ENCODE measurements at regions not wholly inside any gene's neighbourhood (a gene's known extent, or its start where the extent isn't known, plus 50 kb on each side); places are given as distances from the start of the nearest gene placed in this dataset.

- TF ChIP-seq, protein P1, sequence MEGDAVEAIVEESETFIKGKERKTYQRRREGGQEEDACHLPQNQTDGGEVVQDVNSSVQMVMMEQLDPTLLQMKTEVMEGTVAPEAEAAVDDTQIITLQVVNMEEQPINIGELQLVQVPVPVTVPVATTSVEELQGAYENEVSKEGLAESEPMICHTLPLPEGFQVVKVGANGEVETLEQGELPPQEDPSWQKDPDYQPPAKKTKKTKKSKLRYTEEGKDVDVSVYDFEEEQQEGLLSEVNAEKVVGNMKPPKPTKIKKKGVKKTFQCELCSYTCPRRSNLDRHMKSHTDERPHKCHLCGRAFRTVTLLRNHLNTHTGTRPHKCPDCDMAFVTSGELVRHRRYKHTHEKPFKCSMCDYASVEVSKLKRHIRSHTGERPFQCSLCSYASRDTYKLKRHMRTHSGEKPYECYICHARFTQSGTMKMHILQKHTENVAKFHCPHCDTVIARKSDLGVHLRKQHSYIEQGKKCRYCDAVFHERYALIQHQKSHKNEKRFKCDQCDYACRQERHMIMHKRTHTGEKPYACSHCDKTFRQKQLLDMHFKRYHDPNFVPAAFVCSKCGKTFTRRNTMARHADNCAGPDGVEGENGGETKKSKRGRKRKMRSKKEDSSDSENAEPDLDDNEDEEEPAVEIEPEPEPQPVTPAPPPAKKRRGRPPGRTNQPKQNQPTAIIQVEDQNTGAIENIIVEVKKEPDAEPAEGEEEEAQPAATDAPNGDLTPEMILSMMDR (IDR thresholded peaks at IDR 0.05; ENCODE audit: low read depth, low read length), result no peak
- TF ChIP-seq POLR2A (IDR thresholded peaks at IDR 0.05; ENCODE audit: extremely low read depth, insufficient read length) (no peak), MAX (IDR thresholded peaks at IDR 0.05; ENCODE audit: low read depth, low read length) (no peak)
These were observed 1519.5 kb upstream of the SEL1L start for GRCh38 chr14:83053022-83053710.

Data from NB4 (cell line).